Vagina (tissue), 2 donors: ENCODE measurements at regions not wholly inside any gene's neighbourhood (a gene's known extent, or its start where the extent isn't known, plus 50 kb on each side); places are given as distances from the start of the nearest gene placed in this dataset.

Experiments used
- DNase-seq, 2 donors: peaks; one replicate each; pipeline ENCODE4 v3.0.0-alpha.2; 2017; ENCODE audit errors: extremely low spot score in 2 of 2
- H3K27ac ChIP-seq: fragments of 200-600 bp; sonication (generic); one replicate; pipeline ENCODE4 v1.5.1; 2019
- H3K27me3 ChIP-seq: fragments of 200-600 bp; sonication (generic); one replicate; pipeline ENCODE4 v1.5.1; 2019
- H3K36me3 ChIP-seq, 2 donors: fragments of 200-600 bp; sonication (generic); one replicate each; pipeline ENCODE4 v1.5.1; 2017 to 2019
- H3K4me1 ChIP-seq: fragments of 200-600 bp; sonication (generic); one replicate; pipeline ENCODE4 v1.5.1; 2019
- H3K4me3 ChIP-seq, 2 donors: fragments of 200-600 bp; sonication (generic); 1 replicate in 1 of 2; 2 replicates in 1 of 2; pipeline ENCODE4 v1.5.1; 2016 to 2019
- H3K9me3 ChIP-seq: fragments of 200-600 bp; sonication (generic); one replicate; pipeline ENCODE4 v1.5.1; 2019
- POLR2A ChIP-seq, 2 donors: fragments of 450-650 bp; IDR thresholded peaks; one replicate each; pipeline ENCODE4 v1.6.1; 2017; ENCODE audit warnings: antibody characterized with exemption in 2 of 2, mild to moderate bottlenecking in 2 of 2, moderate library complexity in 2 of 2
- POLR2AphosphoS5 ChIP-seq, 2 donors: sonication (generic); formaldehyde crosslinking; IDR thresholded peaks; one replicate each; pipeline ENCODE4 v1.9.0; 2017; ENCODE audit warnings: antibody characterized with exemption in 2 of 2, mild to moderate bottlenecking in 2 of 2, low read depth in 1 of 2; ENCODE audit not compliant: insufficient read depth in 1 of 2
- intact Hi-C: fragments of 100-400 bp; cut with DNase I; formaldehyde crosslinking; loops from one replicate; pipeline ENCODE4 v1.15.1; 2023
- TF ChIP-seq, protein P1 (sequence below), 3 experiments: fragments of 450-650 bp in 2 of 3; fragments of 200-600 bp in 1 of 3; sonication (generic) in 1 of 3; IDR thresholded peaks; one replicate each; pipeline ENCODE4 v1.5.1; 2017 to 2019; ENCODE audit warnings: antibody characterized with exemption in 3 of 3, mild to moderate bottlenecking in 2 of 3, moderate library complexity in 2 of 3

DNA sequence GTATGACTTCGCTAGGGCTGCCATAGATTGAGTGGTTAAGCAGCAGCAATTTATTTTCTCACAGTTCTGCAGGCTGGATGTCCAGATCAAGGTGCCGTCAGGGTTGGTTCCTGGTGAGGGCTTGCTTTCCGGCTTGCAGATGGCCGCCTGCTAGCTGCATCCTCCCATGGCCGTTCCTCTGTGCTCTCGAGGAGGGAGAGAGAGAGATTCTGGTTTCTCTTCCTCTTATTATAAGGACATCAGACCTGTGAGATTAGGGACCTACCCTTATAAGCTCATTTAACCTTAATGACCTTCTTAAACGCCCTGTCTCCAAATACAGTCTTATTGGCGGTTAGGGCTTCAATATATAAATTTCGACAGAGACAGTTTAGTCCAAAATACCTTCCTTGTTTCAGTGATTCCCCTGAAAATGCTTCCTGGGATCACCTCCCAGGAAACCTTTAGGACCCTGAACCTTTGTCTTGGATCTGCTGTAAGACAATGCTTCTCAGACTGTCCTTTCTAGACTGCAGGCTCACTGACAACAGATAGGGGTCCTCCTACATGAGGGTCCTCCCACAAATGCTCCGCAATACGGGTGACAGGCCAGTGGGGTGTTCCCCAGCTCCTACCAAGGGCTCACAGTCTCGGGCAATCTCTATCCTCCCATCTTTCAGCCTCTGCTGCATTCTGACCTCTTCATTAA is 82.5 kb upstream of the BAIAP2L1 start:
- intact Hi-C loops: no loop called here
- Histone ChIP-seq H3K4me3 (no peak overlapping the region), H3K27ac (no peak overlapping the region), H3K9me3 (peaks cover 3% of the 10 kb centered on the region), H3K27me3 (no peaks in the 10 kb centered on the region), H3K36me3 (no peaks in the 10 kb centered on the region), H3K4me1 (no peaks in the 10 kb centered on the region)
- DNase-seq: no peak
- TF ChIP-seq, protein P1, sequence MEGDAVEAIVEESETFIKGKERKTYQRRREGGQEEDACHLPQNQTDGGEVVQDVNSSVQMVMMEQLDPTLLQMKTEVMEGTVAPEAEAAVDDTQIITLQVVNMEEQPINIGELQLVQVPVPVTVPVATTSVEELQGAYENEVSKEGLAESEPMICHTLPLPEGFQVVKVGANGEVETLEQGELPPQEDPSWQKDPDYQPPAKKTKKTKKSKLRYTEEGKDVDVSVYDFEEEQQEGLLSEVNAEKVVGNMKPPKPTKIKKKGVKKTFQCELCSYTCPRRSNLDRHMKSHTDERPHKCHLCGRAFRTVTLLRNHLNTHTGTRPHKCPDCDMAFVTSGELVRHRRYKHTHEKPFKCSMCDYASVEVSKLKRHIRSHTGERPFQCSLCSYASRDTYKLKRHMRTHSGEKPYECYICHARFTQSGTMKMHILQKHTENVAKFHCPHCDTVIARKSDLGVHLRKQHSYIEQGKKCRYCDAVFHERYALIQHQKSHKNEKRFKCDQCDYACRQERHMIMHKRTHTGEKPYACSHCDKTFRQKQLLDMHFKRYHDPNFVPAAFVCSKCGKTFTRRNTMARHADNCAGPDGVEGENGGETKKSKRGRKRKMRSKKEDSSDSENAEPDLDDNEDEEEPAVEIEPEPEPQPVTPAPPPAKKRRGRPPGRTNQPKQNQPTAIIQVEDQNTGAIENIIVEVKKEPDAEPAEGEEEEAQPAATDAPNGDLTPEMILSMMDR (IDR thresholded peaks at IDR 0.05): no peak
- TF ChIP-seq POLR2A (IDR thresholded peaks at IDR 0.05) (no peak), POLR2AphosphoS5 (IDR thresholded peaks at IDR 0.05; ENCODE audit: insufficient read depth in 1 of 2, low read depth in 1 of 2) (no peak)

DNA sequence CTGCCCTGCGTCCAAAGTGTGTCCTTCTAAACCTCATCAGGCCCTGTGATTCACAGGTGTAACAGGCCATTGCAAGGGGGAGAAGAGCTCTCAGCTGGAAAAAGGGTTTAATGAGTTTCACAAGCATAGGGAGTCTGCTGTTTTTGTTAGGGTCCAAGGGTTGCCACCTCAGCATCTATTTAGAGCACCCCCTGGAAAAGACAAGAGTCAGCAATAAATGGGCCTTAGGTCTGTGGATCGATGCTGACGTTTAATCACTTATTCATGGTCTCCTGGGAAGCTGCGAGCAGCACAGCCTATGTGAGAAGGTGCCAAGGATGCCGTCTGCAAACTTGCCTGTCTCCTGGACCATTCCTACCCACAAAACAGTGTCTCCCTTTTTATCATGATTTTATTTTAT is 78.4 kb upstream of the BAIAP2L1 start:
- H3K27me3 ChIP-seq: no peaks in the 10 kb centered on the region
- no peaks in the 10 kb centered on the region for H3K4me1 ChIP-seq
- TF ChIP-seq, protein P1 (IDR thresholded peaks at IDR 0.05): no peak
- TF ChIP-seq POLR2AphosphoS5 (IDR thresholded peaks at IDR 0.05; ENCODE audit: insufficient read depth in 1 of 2, low read depth in 1 of 2): no peak
- no peak for TF ChIP-seq POLR2A (IDR thresholded peaks at IDR 0.05)
- H3K9me3 ChIP-seq: peaks cover 3% of the 10 kb centered on the region
- DNase-seq: no peak
- H3K27ac ChIP-seq: no peak overlapping the region
- no peaks in the 10 kb centered on the region for H3K36me3 ChIP-seq
- intact Hi-C loops: no loop called here
- H3K4me3 ChIP-seq: no peak overlapping the region

DNA sequence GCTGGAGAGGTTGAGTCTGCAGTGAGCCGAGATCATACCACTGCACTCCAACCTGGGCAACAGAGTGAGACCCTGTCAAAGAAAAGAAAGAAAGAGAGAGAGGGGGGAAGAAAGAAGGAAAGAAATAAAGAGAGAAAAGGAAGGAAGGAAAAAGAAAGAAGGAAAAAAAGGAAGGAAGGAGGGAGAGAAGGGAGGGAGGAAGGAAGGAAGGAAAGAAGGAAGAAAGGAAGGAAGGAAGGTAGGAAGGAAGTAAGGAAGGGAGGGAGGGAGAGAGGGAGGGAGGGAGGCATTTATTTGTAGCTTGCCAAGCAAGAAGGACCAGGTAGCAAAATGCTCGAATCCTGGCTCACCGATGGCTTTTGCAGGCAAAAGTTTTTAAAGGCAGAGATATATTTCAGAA is 74.5 kb upstream of the BAIAP2L1 start:
- intact Hi-C loops: no loop called here
- no peaks in the 10 kb centered on the region for H3K27me3 ChIP-seq
- DNase-seq: no peak
- peaks cover 7% of the 10 kb centered on the region for H3K4me1 ChIP-seq
- TF ChIP-seq, protein P1 (IDR thresholded peaks at IDR 0.05): no peak
- TF ChIP-seq POLR2A (IDR thresholded peaks at IDR 0.05) (no peak), POLR2AphosphoS5 (IDR thresholded peaks at IDR 0.05; ENCODE audit: insufficient read depth in 1 of 2, low read depth in 1 of 2) (no peak)
- no peak overlapping the region for H3K4me3 ChIP-seq
- no peak overlapping the region for H3K27ac ChIP-seq
- no peaks in the 10 kb centered on the region for H3K36me3 ChIP-seq
- no peaks in the 10 kb centered on the region for H3K9me3 ChIP-seq

DNA sequence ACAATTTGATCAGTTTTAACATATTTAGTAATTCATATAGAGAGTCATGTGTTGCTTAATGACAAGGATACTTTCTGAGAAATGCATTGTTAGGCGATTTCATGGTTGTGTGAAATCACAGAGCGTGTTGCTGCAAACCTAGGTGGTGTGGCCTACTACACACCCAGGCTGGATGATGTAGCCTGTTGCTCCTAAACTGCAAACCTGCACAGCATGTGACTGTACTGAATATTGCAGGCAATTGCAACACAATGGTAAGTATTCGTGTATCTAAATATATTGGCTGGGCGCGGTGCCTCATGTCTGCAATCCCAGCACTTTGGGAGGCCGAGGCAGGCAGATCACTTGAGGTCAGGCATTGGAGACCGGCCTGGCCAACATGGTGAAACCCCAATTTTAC is 73.7 kb upstream of the BAIAP2L1 start:
- TF ChIP-seq POLR2A (IDR thresholded peaks at IDR 0.05) (no peak), POLR2AphosphoS5 (IDR thresholded peaks at IDR 0.05; ENCODE audit: insufficient read depth in 1 of 2, low read depth in 1 of 2) (no peak)
- TF ChIP-seq, protein P1 (IDR thresholded peaks at IDR 0.05): no peak
- no peaks in the 10 kb centered on the region for H3K27me3 ChIP-seq
- no peaks in the 10 kb centered on the region for H3K9me3 ChIP-seq
- H3K4me3 ChIP-seq: no peak overlapping the region
- H3K27ac ChIP-seq: no peak overlapping the region
- no peak for DNase-seq
- no peaks in the 10 kb centered on the region for H3K36me3 ChIP-seq
- H3K4me1 ChIP-seq: peaks cover 7% of the 10 kb centered on the region
- intact Hi-C loops: no loop called here

DNA sequence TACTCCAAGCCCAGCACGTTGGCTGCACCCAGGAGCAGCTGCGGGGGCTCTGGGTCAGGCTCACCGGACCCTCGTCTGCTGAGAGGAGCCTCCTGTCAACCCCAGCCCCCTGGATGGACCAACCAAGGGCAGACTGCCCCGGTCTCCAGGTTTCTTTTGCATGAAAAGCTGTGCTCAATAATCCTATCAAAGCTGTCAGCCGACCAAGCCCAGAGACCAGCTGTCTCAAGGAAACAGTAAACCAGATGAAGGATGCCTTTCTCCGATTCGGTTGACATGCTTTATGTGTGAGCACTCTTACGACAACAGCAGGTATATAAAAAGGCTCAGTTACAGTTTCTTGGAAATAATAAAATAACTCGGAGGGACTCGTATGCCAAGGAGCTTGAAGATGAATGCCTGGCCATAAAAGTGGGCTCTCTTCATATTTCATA is 71.6 kb upstream of the BAIAP2L1 start:
- Histone ChIP-seq H3K27me3 (no peaks in the 10 kb centered on the region), H3K9me3 (no peaks in the 10 kb centered on the region), H3K4me3 (no peak overlapping the region), H3K4me1 (peaks cover 7% of the 10 kb centered on the region), H3K27ac (no peak overlapping the region), H3K36me3 (no peaks in the 10 kb centered on the region)
- TF ChIP-seq POLR2A (IDR thresholded peaks at IDR 0.05): no peak
- TF ChIP-seq, protein P1 (IDR thresholded peaks at IDR 0.05): no peak
- no peak for TF ChIP-seq POLR2AphosphoS5 (IDR thresholded peaks at IDR 0.05; ENCODE audit: insufficient read depth in 1 of 2, low read depth in 1 of 2)
- intact Hi-C loops: no loop called here
- DNase-seq: no peak
